ENCODE measurements at regions not wholly inside any gene's neighbourhood (a gene's known extent, or its start where the extent isn't known, plus 50 kb on each side); places are given as distances from the start of the nearest gene placed in this dataset.
"Not testable (repeated sequence)": the region's sequence is repeated elsewhere in the genome, so short reads cannot be mapped to it uniquely, and the experiment has no call there.

- H3K27me3 ChIP-seq (ENCODE audit: low read depth, low read length); H3K9ac ChIP-seq (ENCODE audit: low read length); H3K4me2 ChIP-seq (ENCODE audit: low read length); H4K20me1 ChIP-seq (ENCODE audit: insufficient read depth, low read length); H3K27ac ChIP-seq (ENCODE audit: low read length); H2AFZ ChIP-seq (ENCODE audit: low read depth, low read length); H3K79me2 ChIP-seq (ENCODE audit: low read length); H3K4me3 ChIP-seq (ENCODE audit: low read length); H3K9me3 ChIP-seq (ENCODE audit: insufficient read depth, low read length); H3K4me1 ChIP-seq (ENCODE audit: low read length); H3K36me3 ChIP-seq (replicated peaks; ENCODE audit: low read depth, low read length): not testable (repeated sequence)
Measured at GRCh38 chr4:3935406-3935805, 169.2 kb downstream of the ADRA2C start.

GRCh38 chr4:3936184-3936583, 170.0 kb downstream of the ADRA2C start:
- H3K9me3 ChIP-seq (ENCODE audit: insufficient read depth, low read length), result no peaks in the 10 kb centered on the region

GRCh38 chr4:3937849-3938562, 171.8 kb downstream of the ADRA2C start:
- H4K20me1 ChIP-seq (ENCODE audit: insufficient read depth, low read length); H3K36me3 ChIP-seq (replicated peaks; ENCODE audit: low read depth, low read length); H3K9me3 ChIP-seq (ENCODE audit: insufficient read depth, low read length); H3K4me2 ChIP-seq (ENCODE audit: low read length); H2AFZ ChIP-seq (ENCODE audit: low read depth, low read length); H3K9ac ChIP-seq (ENCODE audit: low read length); H3K4me3 ChIP-seq (ENCODE audit: low read length); H3K79me2 ChIP-seq (ENCODE audit: low read length); H3K4me1 ChIP-seq (ENCODE audit: low read length); H3K27me3 ChIP-seq (ENCODE audit: low read depth, low read length); H3K27ac ChIP-seq (ENCODE audit: low read length): not testable (repeated sequence)

More at GRCh38 chr4:3936184-3936583, 170.0 kb downstream of the ADRA2C start:
- no peak overlapping the region for H3K4me2 ChIP-seq (ENCODE audit: low read length)
- no peak overlapping the region for H3K4me3 ChIP-seq (ENCODE audit: low read length)
- TF ChIP-seq EZH2phosphoT487 (IDR thresholded peaks at IDR 0.05; ENCODE audit: low read depth) (no peak), CTCF (IDR thresholded peaks at IDR 0.05; ENCODE audit: low read depth, low read length) (no peak)
- H2AFZ ChIP-seq (ENCODE audit: low read depth, low read length), result no peak overlapping the region
- H3K9ac ChIP-seq (ENCODE audit: low read length), result no peak overlapping the region
- no peak overlapping the region for H3K27ac ChIP-seq (ENCODE audit: low read length)
- no peaks in the 10 kb centered on the region for H3K36me3 ChIP-seq (replicated peaks; ENCODE audit: low read depth, low read length)
- no peaks in the 10 kb centered on the region for H3K4me1 ChIP-seq (ENCODE audit: low read length)
- no peaks in the 10 kb centered on the region for H3K79me2 ChIP-seq (ENCODE audit: low read length)
- H3K27me3 ChIP-seq (ENCODE audit: low read depth, low read length), result no peaks in the 10 kb centered on the region
- no peaks in the 10 kb centered on the region for H4K20me1 ChIP-seq (ENCODE audit: insufficient read depth, low read length)

GRCh38 chr4:3938676-3939075, 172.5 kb downstream of the ADRA2C start:
- H2AFZ ChIP-seq (ENCODE audit: low read depth, low read length); H4K20me1 ChIP-seq (ENCODE audit: insufficient read depth, low read length); H3K4me2 ChIP-seq (ENCODE audit: low read length); H3K27ac ChIP-seq (ENCODE audit: low read length); H3K79me2 ChIP-seq (ENCODE audit: low read length); H3K9ac ChIP-seq (ENCODE audit: low read length); H3K9me3 ChIP-seq (ENCODE audit: insufficient read depth, low read length); H3K36me3 ChIP-seq (replicated peaks; ENCODE audit: low read depth, low read length); H3K4me1 ChIP-seq (ENCODE audit: low read length); H3K27me3 ChIP-seq (ENCODE audit: low read depth, low read length); H3K4me3 ChIP-seq (ENCODE audit: low read length): not testable (repeated sequence)

GRCh38 chr4:3939954-3940591, 173.9 kb downstream of the ADRA2C start:
- not testable (repeated sequence) for H3K9ac ChIP-seq (ENCODE audit: low read length); H3K36me3 ChIP-seq (replicated peaks; ENCODE audit: low read depth, low read length); H3K4me3 ChIP-seq (ENCODE audit: low read length); H3K4me2 ChIP-seq (ENCODE audit: low read length); H3K79me2 ChIP-seq (ENCODE audit: low read length); H3K27ac ChIP-seq (ENCODE audit: low read length); H4K20me1 ChIP-seq (ENCODE audit: insufficient read depth, low read length); H3K9me3 ChIP-seq (ENCODE audit: insufficient read depth, low read length); H3K27me3 ChIP-seq (ENCODE audit: low read depth, low read length); H3K4me1 ChIP-seq (ENCODE audit: low read length); H2AFZ ChIP-seq (ENCODE audit: low read depth, low read length)

GRCh38 chr4:3941735-3942522, 175.7 kb downstream of the ADRA2C start:
- not testable (repeated sequence) for H3K27ac ChIP-seq (ENCODE audit: low read length); H3K79me2 ChIP-seq (ENCODE audit: low read length); H3K9ac ChIP-seq (ENCODE audit: low read length); H2AFZ ChIP-seq (ENCODE audit: low read depth, low read length); H3K9me3 ChIP-seq (ENCODE audit: insufficient read depth, low read length); H3K4me3 ChIP-seq (ENCODE audit: low read length); H3K4me2 ChIP-seq (ENCODE audit: low read length); H3K27me3 ChIP-seq (ENCODE audit: low read depth, low read length); H3K4me1 ChIP-seq (ENCODE audit: low read length); H3K36me3 ChIP-seq (replicated peaks; ENCODE audit: low read depth, low read length); H4K20me1 ChIP-seq (ENCODE audit: insufficient read depth, low read length)

Data from OCI-LY3 (cell line).